NCI-H2196 treated with DMSO at 0.1 percent for 48 hours (cell line): ENCODE measurements at regions not wholly inside any gene's neighbourhood (a gene's known extent, or its start where the extent isn't known, plus 50 kb on each side); places are given as distances from the start of the nearest gene placed in this dataset.
"Not testable (repeated sequence)": the region's sequence is repeated elsewhere in the genome, so short reads cannot be mapped to it uniquely, and the experiment has no call there.

ENCODE experiments used
- DNase-seq: peaks from one replicate; lab custom pipeline; 2025; ENCODE audit not compliant: unreplicated experiment; lab: John Stamatoyannopoulos, UW

GRCh38 chr9:29270400-29270799 lies 1697.1 kb upstream of the C9orf72 start:
- DNase-seq, result not testable (repeated sequence)

GRCh38 chr9:29282121-29282520 lies 1708.8 kb upstream of the C9orf72 start:
- DNase-seq, result no peak

- DNase-seq, result no peak
These were observed 1712.5 kb upstream of the C9orf72 start for GRCh38 chr9:29285818-29286217.

- no peak for DNase-seq
These were observed 1716.1 kb upstream of the C9orf72 start for GRCh38 chr9:29289365-29289764.

- DNase-seq, result no peak
These were observed 1717.2 kb upstream of the C9orf72 start for GRCh38 chr9:29290516-29290915.

GRCh38 chr9:29297592-29297991 lies 1724.3 kb upstream of the C9orf72 start:
- no peak for DNase-seq

- DNase-seq, result no peak
These were observed 1737.9 kb upstream of the C9orf72 start for GRCh38 chr9:29311221-29311620.

GRCh38 chr9:29312327-29312726 lies 1739.0 kb upstream of the C9orf72 start:
- no peak for DNase-seq

GRCh38 chr9:29319736-29320513 lies 1746.6 kb upstream of the C9orf72 start:
- no peak for DNase-seq

GRCh38 chr9:29322240-29322639 lies 1749.0 kb upstream of the C9orf72 start:
- DNase-seq, result no peak

GRCh38 chr9:29325894-29326293 lies 1752.6 kb upstream of the C9orf72 start:
- no peak for DNase-seq

- no peak for DNase-seq
These were observed 1759.5 kb upstream of the C9orf72 start for GRCh38 chr9:29332789-29333188.

- no peak for DNase-seq
These were observed 1763.0 kb upstream of the C9orf72 start for GRCh38 chr9:29336281-29336680.

GRCh38 chr9:29339387-29339786 lies 1766.1 kb upstream of the C9orf72 start:
- no peak for DNase-seq

GRCh38 chr9:29348999-29349398 lies 1775.7 kb upstream of the C9orf72 start:
- no peak for DNase-seq

- no peak for DNase-seq
These were observed 1816.1 kb upstream of the C9orf72 start for GRCh38 chr9:29389421-29389820.

GRCh38 chr9:29390859-29391258 lies 1817.6 kb upstream of the C9orf72 start:
- no peak for DNase-seq

GRCh38 chr9:29393064-29393463 lies 1819.8 kb upstream of the C9orf72 start:
- no peak for DNase-seq

GRCh38 chr9:29394855-29395254 lies 1821.6 kb upstream of the C9orf72 start:
- DNase-seq, result no peak

GRCh38 chr9:29397148-29397547 lies 1823.9 kb upstream of the C9orf72 start:
- DNase-seq, result no peak

- no peak for DNase-seq
These were observed 1842.9 kb upstream of the C9orf72 start for GRCh38 chr9:29416204-29416603.

GRCh38 chr9:29422438-29422837 lies 1849.2 kb upstream of the C9orf72 start:
- no peak for DNase-seq

- DNase-seq, result no peak
These were observed 1858.9 kb upstream of the C9orf72 start for GRCh38 chr9:29432191-29432590.
